ENCODE measurements at regions not wholly inside any gene's neighbourhood (a gene's known extent, or its start where the extent isn't known, plus 50 kb on each side); places are given as distances from the start of the nearest gene placed in this dataset.

- no peak for DNase-seq (ENCODE audit: low spot score)
Measured at GRCh38 chr10:44435196-44435595, 50.3 kb upstream of the CXCL12 start.

GRCh38 chr10:44436240-44436639 is 51.3 kb upstream of the CXCL12 start:
- no peak for DNase-seq (ENCODE audit: low spot score)

- DNase-seq (ENCODE audit: low spot score) = no peak
Measured at GRCh38 chr10:44437840-44438511, 53.1 kb upstream of the CXCL12 start.

- no peak for DNase-seq (ENCODE audit: low spot score)
Measured at GRCh38 chr10:44439239-44439957, 54.5 kb upstream of the CXCL12 start.

- DNase-seq (ENCODE audit: low spot score) = no peak
Measured at GRCh38 chr10:44439958-44440244, 55.0 kb upstream of the CXCL12 start.

GRCh38 chr10:44457259-44457658 is 72.4 kb upstream of the CXCL12 start:
- DNase-seq (ENCODE audit: low spot score) = no peak

- DNase-seq (ENCODE audit: low spot score) = no peak
Measured at GRCh38 chr10:44458671-44459413, 73.9 kb upstream of the CXCL12 start.

GRCh38 chr10:44459671-44460070 is 74.8 kb upstream of the CXCL12 start:
- no peak for DNase-seq (ENCODE audit: low spot score)

- DNase-seq (ENCODE audit: low spot score) = no peak
Measured at GRCh38 chr10:44460416-44460815, 75.5 kb upstream of the CXCL12 start.

- DNase-seq (ENCODE audit: low spot score) = no peak
Measured at GRCh38 chr10:44462338-44462914, 77.5 kb upstream of the CXCL12 start.

- no peak for DNase-seq (ENCODE audit: low spot score)
Measured at GRCh38 chr10:44463511-44464121, 78.7 kb upstream of the CXCL12 start.

GRCh38 chr10:44464503-44464902 is 79.6 kb upstream of the CXCL12 start:
- DNase-seq (ENCODE audit: low spot score) = no peak

GRCh38 chr10:44465401-44466115 is 80.7 kb upstream of the CXCL12 start:
- no peak for DNase-seq (ENCODE audit: low spot score)

GRCh38 chr10:44466236-44466635 is 81.3 kb upstream of the CXCL12 start:
- no peak for DNase-seq (ENCODE audit: low spot score)

GRCh38 chr10:44467090-44467489 is 82.2 kb upstream of the CXCL12 start:
- DNase-seq (ENCODE audit: low spot score) = no peak

GRCh38 chr10:44467900-44468299 is 83.0 kb upstream of the CXCL12 start:
- DNase-seq (ENCODE audit: low spot score) = no peak

- DNase-seq (ENCODE audit: low spot score) = no peak
Measured at GRCh38 chr10:44468525-44468924, 83.6 kb upstream of the CXCL12 start.

GRCh38 chr10:44468965-44469364 is 84.1 kb upstream of the CXCL12 start:
- DNase-seq (ENCODE audit: low spot score) = no peak

- no peak for DNase-seq (ENCODE audit: low spot score)
Measured at GRCh38 chr10:44470784-44471183, 85.9 kb upstream of the CXCL12 start.

GRCh38 chr10:44471410-44471809 is 86.5 kb upstream of the CXCL12 start:
- DNase-seq (ENCODE audit: low spot score) = no peak

- DNase-seq (ENCODE audit: low spot score) = no peak
Measured at GRCh38 chr10:44473146-44473545, 88.2 kb upstream of the CXCL12 start.
